Esophagus squamous epithelium (tissue), 4 donors: ENCODE measurements at regions not wholly inside any gene's neighbourhood (a gene's known extent, or its start where the extent isn't known, plus 50 kb on each side); places are given as distances from the start of the nearest gene placed in this dataset.

ENCODE experiments used
- CTCF ChIP-seq, 6 experiments: fragments of 450-650 bp in 4 of 6; fragments of 200-600 bp in 2 of 6; sonication (generic) in 2 of 6; IDR thresholded peaks; one replicate each; pipeline ENCODE4 v1.5.1; 2016 to 2019; ENCODE audit warnings: antibody characterized with exemption in 6 of 6, mild to moderate bottlenecking in 4 of 6, moderate library complexity in 4 of 6
- POLR2A ChIP-seq, 4 donors: fragments of 450-650 bp; IDR thresholded peaks; one replicate each; pipeline ENCODE4 v1.6.1; 2017; ENCODE audit warnings: antibody characterized with exemption in 4 of 4, mild to moderate bottlenecking in 4 of 4, moderate library complexity in 3 of 4

- TF ChIP-seq CTCF (IDR thresholded peaks at IDR 0.05) (no peak), POLR2A (IDR thresholded peaks at IDR 0.05) (no peak)
Measured at GRCh38 chr6:121897337-121897760, 461.9 kb downstream of the GJA1 start.
